ENCODE measurements at regions not wholly inside any gene's neighbourhood (a gene's known extent, or its start where the extent isn't known, plus 50 kb on each side); places are given as distances from the start of the nearest gene placed in this dataset.
A peak's percentile ranks its signal among the peaks of the same experiment; 100 is the strongest.

GRCh38 chr7:68694656-68695055 is 903.6 kb upstream of the AUTS2 start:
- WGBS, 2 experiments (ENCODE audit: low coverage in 1 of 2, low lambda C conversion rate in 2 of 2, missing lambda C conversion rate in 2 of 2) = 5 to 10% methylated on average over 1 of the region's 1 CpG
- no peak overlapping the region for H2AFZ ChIP-seq
- TF ChIP-seq EZH2phosphoT487 (IDR thresholded peaks at IDR 0.05; ENCODE audit: insufficient read depth, low read depth) = no peak

GRCh38 chr7:68697796-68698280 is 900.4 kb upstream of the AUTS2 start:
- in situ Hi-C loops (cut with MboI) = no loop called here
- no peak for DNase-seq
- H3K9me3 ChIP-seq (ENCODE audit: low read depth) = no peaks in the 10 kb centered on the region
- H3F3A ChIP-seq (ENCODE audit: insufficient read depth) = no peaks in the 10 kb centered on the region
- no peak overlapping the region for H2AFZ ChIP-seq
- no peak overlapping the region for H3K4me3 ChIP-seq
- TF ChIP-seq EZH2 (IDR thresholded peaks at IDR 0.05; ENCODE audit: insufficient read depth, poor library complexity, severe bottlenecking) (no peak), EZH2phosphoT487 (IDR thresholded peaks at IDR 0.05; ENCODE audit: insufficient read depth, low read depth) (no peak)
- H3K27me3 ChIP-seq (replicated peaks; ENCODE audit: insufficient read depth) = no peaks in the 10 kb centered on the region
- H4K20me1 ChIP-seq (ENCODE audit: insufficient read depth) = no peaks in the 10 kb centered on the region
- H3K79me2 ChIP-seq (ENCODE audit: insufficient read depth) = no peaks in the 10 kb centered on the region
- WGBS, 2 experiments (ENCODE audit: low coverage in 1 of 2, low lambda C conversion rate in 2 of 2, missing lambda C conversion rate in 2 of 2) = 17 to 21% methylated on average over 7 of the region's 7 CpGs
- no peaks in the 10 kb centered on the region for H3K4me1 ChIP-seq (ENCODE audit: insufficient read depth)
- H3K4me2 ChIP-seq (ENCODE audit: unreplicated experiment) = no peak overlapping the region
- no peak overlapping the region for H3K27ac ChIP-seq
- no peaks in the 10 kb centered on the region for H3K36me3 ChIP-seq (ENCODE audit: low read depth)
- H3K9ac ChIP-seq = no peak overlapping the region
- H3K9me2 ChIP-seq (ENCODE audit: insufficient read depth) = no peaks in the 10 kb centered on the region

More at GRCh38 chr7:68694656-68695055, 903.6 kb upstream of the AUTS2 start:
- H3K9me3 ChIP-seq (ENCODE audit: low read depth) = no peaks in the 10 kb centered on the region
- H3K79me2 ChIP-seq (ENCODE audit: insufficient read depth) = no peaks in the 10 kb centered on the region
- no peaks in the 10 kb centered on the region for H3K27me3 ChIP-seq (replicated peaks; ENCODE audit: insufficient read depth)
- H3K36me3 ChIP-seq (ENCODE audit: low read depth) = no peaks in the 10 kb centered on the region
- H3K9ac ChIP-seq = no peak overlapping the region
- no peak overlapping the region for H3K4me2 ChIP-seq (ENCODE audit: unreplicated experiment)
- no peaks in the 10 kb centered on the region for H4K20me1 ChIP-seq (ENCODE audit: insufficient read depth)
- no peak overlapping the region for H3K27ac ChIP-seq
- no peaks in the 10 kb centered on the region for H3F3A ChIP-seq (ENCODE audit: insufficient read depth)
- in situ Hi-C loops (cut with MboI) = no loop called here
- H3K4me1 ChIP-seq (ENCODE audit: insufficient read depth) = no peaks in the 10 kb centered on the region
- H3K4me3 ChIP-seq = no peak overlapping the region
- no peak for DNase-seq
- no peaks in the 10 kb centered on the region for H3K9me2 ChIP-seq (ENCODE audit: insufficient read depth)

- no peaks in the 10 kb centered on the region for H3K9me3 ChIP-seq (ENCODE audit: low read depth)
- DNase-seq = peak; percentile 30
- no peaks in the 10 kb centered on the region for H3K27me3 ChIP-seq (replicated peaks; ENCODE audit: insufficient read depth)
- no peaks in the 10 kb centered on the region for H4K20me1 ChIP-seq (ENCODE audit: insufficient read depth)
- H3K4me3 ChIP-seq = no peak overlapping the region
- H3K4me2 ChIP-seq (ENCODE audit: unreplicated experiment) = no peak overlapping the region
- TF ChIP-seq EZH2 (IDR thresholded peaks at IDR 0.05; ENCODE audit: insufficient read depth, poor library complexity, severe bottlenecking) = no peak
- TF ChIP-seq EZH2phosphoT487 (IDR thresholded peaks at IDR 0.05; ENCODE audit: insufficient read depth, low read depth) = no peak
- 31 to 36% methylated on average over 6 of the region's 6 CpGs for WGBS, 2 experiments (ENCODE audit: low coverage in 1 of 2, low lambda C conversion rate in 2 of 2, missing lambda C conversion rate in 2 of 2)
- H3K9ac ChIP-seq = no peak overlapping the region
- in situ Hi-C loops (cut with MboI) = no loop called here
- H3K79me2 ChIP-seq (ENCODE audit: insufficient read depth) = no peaks in the 10 kb centered on the region
- no peaks in the 10 kb centered on the region for H3K4me1 ChIP-seq (ENCODE audit: insufficient read depth)
- H3F3A ChIP-seq (ENCODE audit: insufficient read depth) = no peaks in the 10 kb centered on the region
- H3K27ac ChIP-seq = no peak overlapping the region
- H3K9me2 ChIP-seq (ENCODE audit: insufficient read depth) = no peaks in the 10 kb centered on the region
- H3K36me3 ChIP-seq (ENCODE audit: low read depth) = no peaks in the 10 kb centered on the region
- no peak overlapping the region for H2AFZ ChIP-seq
These were observed 899.1 kb upstream of the AUTS2 start for GRCh38 chr7:68699090-68699711.

GRCh38 chr7:68700414-68700813 is 897.9 kb upstream of the AUTS2 start:
- H3K4me3 ChIP-seq = no peak overlapping the region
- H3K9me3 ChIP-seq (ENCODE audit: low read depth) = no peaks in the 10 kb centered on the region
- no peaks in the 10 kb centered on the region for H3K36me3 ChIP-seq (ENCODE audit: low read depth)
- H3K9me2 ChIP-seq (ENCODE audit: insufficient read depth) = no peaks in the 10 kb centered on the region
- no peak for DNase-seq
- no peak overlapping the region for H3K9ac ChIP-seq
- no peak overlapping the region for H2AFZ ChIP-seq
- WGBS, 2 experiments (ENCODE audit: low coverage in 1 of 2, low lambda C conversion rate in 2 of 2, missing lambda C conversion rate in 2 of 2) = 14 to 23% methylated on average over 3 of the region's 3 CpGs
- H3K4me1 ChIP-seq (ENCODE audit: insufficient read depth) = no peaks in the 10 kb centered on the region
- no peaks in the 10 kb centered on the region for H4K20me1 ChIP-seq (ENCODE audit: insufficient read depth)
- in situ Hi-C loops (cut with MboI) = no loop called here
- H3K27ac ChIP-seq = no peak overlapping the region
- TF ChIP-seq EZH2phosphoT487 (IDR thresholded peaks at IDR 0.05; ENCODE audit: insufficient read depth, low read depth) (no peak), EZH2 (IDR thresholded peaks at IDR 0.05; ENCODE audit: insufficient read depth, poor library complexity, severe bottlenecking) (no peak)
- H3K79me2 ChIP-seq (ENCODE audit: insufficient read depth) = no peaks in the 10 kb centered on the region
- H3K4me2 ChIP-seq (ENCODE audit: unreplicated experiment) = no peak overlapping the region
- no peaks in the 10 kb centered on the region for H3K27me3 ChIP-seq (replicated peaks; ENCODE audit: insufficient read depth)
- no peaks in the 10 kb centered on the region for H3F3A ChIP-seq (ENCODE audit: insufficient read depth)

Data from GM23248 (cell line).